IgD-negative memory B cell (primary cell): ENCODE measurements at regions not wholly inside any gene's neighbourhood (a gene's known extent, or its start where the extent isn't known, plus 50 kb on each side); places are given as distances from the start of the nearest gene placed in this dataset.

ENCODE experiments used
- H3K27ac Mint-ChIP-seq, 3 donors: one replicate each; pipeline ENCODE4 v1.8.0; 2020 to 2022; ENCODE audit warnings: mild to moderate bottlenecking in 3 of 3, mixed read lengths in 3 of 3, moderate library complexity in 1 of 3
- H3K27me3 Mint-ChIP-seq: one replicate; pipeline ENCODE4 v1.8.0; 2021; ENCODE audit warnings: mixed read lengths
- H3K36me3 Mint-ChIP-seq: one replicate; pipeline ENCODE4 v1.8.0; 2020; ENCODE audit warnings: mild to moderate bottlenecking, mixed read lengths
- H3K4me1 Mint-ChIP-seq, 3 donors: one replicate each; pipeline ENCODE4 v1.8.0; 2020 to 2022; ENCODE audit warnings: mixed read lengths in 3 of 3, mild to moderate bottlenecking in 1 of 3
- H3K4me3 Mint-ChIP-seq, 4 donors: one replicate each; pipeline ENCODE4 v1.8.0; 2020 to 2022; ENCODE audit warnings: mild to moderate bottlenecking in 4 of 4, mixed read lengths in 4 of 4, moderate library complexity in 3 of 4
- H3K9me3 Mint-ChIP-seq, 3 donors: one replicate each; pipeline ENCODE4 v1.8.0; 2020 to 2021; ENCODE audit warnings: mixed read lengths in 3 of 3, mild to moderate bottlenecking in 1 of 3

DNA sequence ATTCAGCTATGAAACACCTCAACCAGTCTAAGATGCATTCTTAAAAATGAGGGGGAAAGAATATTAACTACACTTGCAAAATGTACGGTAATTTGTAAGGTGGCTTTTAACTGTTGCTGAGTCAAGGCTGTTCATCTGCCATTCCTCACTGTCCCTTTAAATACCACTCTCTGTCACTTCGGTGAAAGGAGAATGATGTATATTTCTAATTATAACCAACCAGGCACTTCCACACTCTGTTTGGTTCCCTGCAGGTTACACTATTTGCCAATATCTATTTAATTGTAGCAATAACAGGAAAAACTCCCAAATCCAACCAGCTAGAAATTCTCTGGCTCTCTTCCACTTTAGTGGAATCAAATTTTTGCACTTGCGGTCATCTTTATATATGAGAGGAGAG lies 70.5 kb upstream of the SLCO3A1 start:
- Mint-ChIP-seq H3K4me1 (no peaks in the 10 kb centered on the region), H3K9me3 (no peaks in the 10 kb centered on the region), H3K4me3 (no peak overlapping the region), H3K36me3 (no peaks in the 10 kb centered on the region), H3K27ac (no peak overlapping the region), H3K27me3 (no peaks in the 10 kb centered on the region)

DNA sequence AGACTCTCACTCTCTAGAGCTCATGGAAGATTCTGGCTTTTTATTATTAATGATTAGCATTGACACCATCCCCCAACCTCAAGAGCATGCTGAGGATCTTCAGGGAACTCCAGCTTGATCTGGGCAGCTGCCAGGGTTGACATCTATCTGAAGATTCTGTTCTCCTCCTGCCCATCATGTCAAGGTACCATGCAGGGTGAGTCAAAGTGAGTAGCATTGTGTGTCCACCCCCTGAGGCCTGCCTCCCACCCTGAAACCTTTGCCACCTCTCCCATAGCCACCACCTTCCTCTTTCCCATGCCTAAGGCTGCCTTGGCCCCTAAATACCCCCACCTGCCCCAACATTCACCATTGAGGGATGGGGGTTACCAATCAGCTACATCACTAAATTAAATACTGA lies 70.1 kb upstream of the SLCO3A1 start:
- no peaks in the 10 kb centered on the region for H3K9me3 Mint-ChIP-seq
- no peaks in the 10 kb centered on the region for H3K4me1 Mint-ChIP-seq
- H3K4me3 Mint-ChIP-seq, result no peak overlapping the region
- H3K27me3 Mint-ChIP-seq, result no peaks in the 10 kb centered on the region
- H3K36me3 Mint-ChIP-seq, result no peaks in the 10 kb centered on the region
- no peak overlapping the region for H3K27ac Mint-ChIP-seq

DNA sequence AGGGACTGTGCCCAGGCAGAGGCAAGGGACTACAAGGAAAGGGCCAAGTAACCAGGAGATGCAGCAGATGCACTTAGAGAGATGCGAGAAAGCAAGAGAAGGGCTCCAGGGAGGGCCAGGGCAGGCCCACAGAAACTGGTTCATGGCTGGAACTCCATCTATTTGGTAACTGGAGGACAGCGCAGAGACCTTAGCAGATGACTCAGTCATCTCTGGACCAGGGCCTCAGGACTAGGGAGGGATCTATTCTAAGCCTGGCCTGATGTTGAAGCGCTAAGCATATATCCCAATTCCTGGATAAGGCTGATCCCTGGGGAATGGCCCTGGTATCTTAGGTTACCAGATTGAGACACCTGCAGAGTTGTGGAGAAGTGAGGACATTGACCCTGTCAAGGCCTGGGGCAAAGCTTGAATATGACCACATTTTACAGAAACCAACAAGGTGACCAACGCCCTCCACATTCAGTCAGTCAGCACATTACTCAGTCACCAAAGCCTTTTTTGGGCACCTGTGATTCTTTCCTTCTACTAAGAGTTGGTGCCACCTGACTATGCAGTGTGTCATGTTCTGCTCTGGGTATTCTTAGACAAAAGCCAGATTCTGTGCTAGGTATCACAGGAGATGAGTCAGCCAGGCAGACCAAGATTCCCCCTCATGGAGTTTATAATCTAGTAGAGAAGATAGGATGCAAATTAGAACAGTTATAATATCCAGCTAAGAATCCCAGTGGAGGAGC lies 68.4 kb upstream of the SLCO3A1 start:
- H3K9me3 Mint-ChIP-seq, result no peaks in the 10 kb centered on the region
- H3K4me1 Mint-ChIP-seq, result no peaks in the 10 kb centered on the region
- H3K27me3 Mint-ChIP-seq, result no peaks in the 10 kb centered on the region
- no peak overlapping the region for H3K4me3 Mint-ChIP-seq
- H3K27ac Mint-ChIP-seq, result no peak overlapping the region
- H3K36me3 Mint-ChIP-seq, result no peaks in the 10 kb centered on the region

DNA sequence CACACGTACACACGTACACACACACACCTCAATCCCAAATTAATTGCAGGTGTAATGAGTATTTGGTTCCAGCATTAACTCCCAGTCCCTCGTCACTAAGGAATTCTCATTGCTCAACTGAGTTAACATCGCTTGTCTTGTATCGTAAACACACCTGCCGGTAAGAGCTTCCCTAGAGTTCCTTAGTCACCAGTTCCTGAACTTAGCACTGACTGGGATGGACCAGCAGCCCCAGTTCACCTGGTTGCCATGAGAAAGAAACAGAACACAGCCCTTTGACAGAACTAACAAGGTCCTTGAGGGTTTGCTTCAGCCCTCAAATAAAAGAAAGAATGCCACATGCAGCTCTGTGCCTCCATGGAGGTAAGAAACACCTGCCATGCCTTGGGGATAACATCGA lies 66.3 kb upstream of the SLCO3A1 start:
- no peak overlapping the region for H3K4me3 Mint-ChIP-seq
- no peaks in the 10 kb centered on the region for H3K9me3 Mint-ChIP-seq
- H3K27ac Mint-ChIP-seq, result no peak overlapping the region
- no peaks in the 10 kb centered on the region for H3K4me1 Mint-ChIP-seq
- H3K27me3 Mint-ChIP-seq, result no peaks in the 10 kb centered on the region
- no peaks in the 10 kb centered on the region for H3K36me3 Mint-ChIP-seq

DNA sequence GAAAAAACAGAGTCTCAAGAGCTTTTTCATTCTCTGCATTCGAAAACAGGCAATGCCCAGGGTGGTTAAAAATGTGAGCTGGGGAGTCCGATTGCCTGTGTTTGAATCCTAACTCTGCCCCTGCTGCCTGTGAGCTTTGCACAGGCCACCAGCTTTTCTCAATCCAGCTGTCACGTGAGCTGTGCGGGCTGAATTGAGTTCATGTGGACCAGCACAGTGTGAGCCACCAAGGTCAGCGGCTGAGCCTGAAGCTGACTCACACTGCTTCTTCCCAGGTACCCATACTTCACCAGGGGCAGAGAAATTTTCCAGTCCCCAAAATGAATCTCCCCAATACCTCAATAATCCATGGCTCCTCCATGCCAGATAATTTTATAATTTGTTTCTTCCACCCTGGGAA lies 64.4 kb upstream of the SLCO3A1 start:
- no peak overlapping the region for H3K4me3 Mint-ChIP-seq
- H3K27me3 Mint-ChIP-seq, result no peaks in the 10 kb centered on the region
- no peaks in the 10 kb centered on the region for H3K9me3 Mint-ChIP-seq
- no peaks in the 10 kb centered on the region for H3K36me3 Mint-ChIP-seq
- H3K4me1 Mint-ChIP-seq, result no peaks in the 10 kb centered on the region
- no peak overlapping the region for H3K27ac Mint-ChIP-seq

DNA sequence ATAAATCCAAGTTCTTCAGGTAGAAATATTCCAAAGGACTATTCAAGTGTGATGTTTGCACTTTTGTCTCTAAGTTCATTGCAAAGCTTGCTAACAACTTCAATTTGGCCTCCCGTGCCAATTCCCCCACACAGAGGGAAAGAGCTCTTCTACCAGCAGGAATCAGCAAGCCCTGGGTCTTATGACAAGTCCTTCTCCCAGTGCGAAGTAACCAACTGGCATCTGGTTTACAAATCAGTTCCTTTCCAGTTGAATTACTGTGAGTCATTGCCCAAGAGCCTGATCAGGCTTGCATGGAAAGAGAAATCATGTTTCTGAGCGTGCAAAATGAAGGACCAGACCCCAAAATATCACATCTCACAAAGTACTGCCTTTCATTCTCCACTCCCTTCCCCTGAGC lies 62.7 kb upstream of the SLCO3A1 start:
- no peaks in the 10 kb centered on the region for H3K4me1 Mint-ChIP-seq
- no peaks in the 10 kb centered on the region for H3K9me3 Mint-ChIP-seq
- no peaks in the 10 kb centered on the region for H3K36me3 Mint-ChIP-seq

DNA sequence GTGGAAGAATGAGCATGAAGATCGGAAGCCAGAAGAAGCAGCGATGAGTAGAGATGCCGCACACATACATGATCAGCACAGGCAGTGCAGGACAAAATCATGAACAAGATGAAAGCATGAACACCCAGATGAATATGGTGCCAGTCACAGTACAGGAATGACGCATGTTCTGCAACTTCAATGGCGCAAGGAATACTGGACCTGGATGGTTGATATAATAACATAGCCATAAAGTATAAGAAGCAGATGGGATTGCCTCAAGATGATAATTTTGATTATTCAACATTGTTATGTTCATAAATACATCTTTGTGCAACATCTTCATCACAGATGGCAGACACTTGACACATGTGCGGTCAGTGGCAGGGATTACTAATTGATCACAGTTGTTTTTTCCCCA lies 59.7 kb upstream of the SLCO3A1 start:
- Mint-ChIP-seq H3K36me3 (no peaks in the 10 kb centered on the region), H3K9me3 (no peaks in the 10 kb centered on the region)

More for the DNA sequence above, 62.7 kb upstream of the SLCO3A1 start:
- Mint-ChIP-seq H3K4me3 (no peak overlapping the region), H3K27me3 (no peaks in the 10 kb centered on the region), H3K27ac (no peak overlapping the region)

DNA sequence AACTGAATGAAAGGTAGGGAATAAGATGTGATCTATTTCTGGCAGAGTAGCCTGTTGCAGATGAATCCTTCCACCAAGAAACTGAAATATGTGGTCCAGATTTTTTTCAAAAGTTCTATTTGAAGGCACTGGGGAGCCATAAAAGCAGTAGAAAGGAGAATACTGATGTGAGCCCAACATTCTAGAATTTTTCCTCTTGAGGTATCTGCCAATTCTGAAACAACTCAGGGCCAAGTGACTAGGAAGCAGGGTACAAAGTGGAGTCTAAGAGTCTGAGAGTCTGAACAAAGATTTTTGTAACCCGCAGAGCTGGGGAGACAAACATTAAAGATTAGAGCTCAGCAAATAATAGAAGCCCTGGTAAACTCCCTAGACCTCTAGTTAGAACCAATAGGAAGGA lies 58.3 kb upstream of the SLCO3A1 start:
- Mint-ChIP-seq H3K27me3 (no peaks in the 10 kb centered on the region), H3K9me3 (no peaks in the 10 kb centered on the region), H3K4me3 (no peak overlapping the region), H3K4me1 (no peaks in the 10 kb centered on the region), H3K27ac (no peak overlapping the region), H3K36me3 (no peaks in the 10 kb centered on the region)

More for the DNA sequence above, 59.7 kb upstream of the SLCO3A1 start:
- Mint-ChIP-seq H3K4me3 (no peak overlapping the region), H3K27ac (no peak overlapping the region), H3K27me3 (no peaks in the 10 kb centered on the region), H3K4me1 (no peaks in the 10 kb centered on the region)

DNA sequence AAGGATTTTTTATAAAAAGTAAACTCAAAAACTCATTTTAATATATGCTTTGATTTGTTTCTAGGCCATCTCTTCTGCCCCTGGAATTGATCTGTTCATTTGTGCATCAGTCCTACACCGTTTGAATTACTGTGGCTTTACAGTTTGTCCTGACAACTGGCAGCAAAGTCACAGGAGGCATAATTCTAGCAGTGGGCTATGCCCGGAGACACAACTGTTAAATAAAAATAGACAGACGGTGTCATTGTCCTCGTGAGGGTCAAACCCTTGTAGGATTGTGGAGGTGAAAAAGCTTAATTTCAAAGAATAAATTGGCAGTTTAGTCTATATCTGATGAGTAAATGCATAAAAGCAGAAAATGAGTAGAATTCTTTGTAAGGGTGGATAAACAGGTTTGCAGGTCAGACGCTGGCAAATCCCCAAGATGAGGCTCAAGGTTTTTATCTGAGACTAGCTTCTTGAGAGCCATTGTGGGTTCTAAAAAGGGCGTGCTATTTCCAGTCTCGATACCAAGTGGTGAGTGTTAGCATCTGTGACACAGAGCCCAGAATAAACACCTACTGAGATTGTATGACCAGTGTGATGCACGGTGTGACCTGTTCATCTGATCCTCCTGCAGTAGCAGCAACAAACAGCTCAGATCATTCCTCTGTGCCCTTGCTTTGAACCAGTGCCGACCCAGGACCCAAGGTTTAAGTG lies 51.5 kb upstream of the SLCO3A1 start:
- Mint-ChIP-seq H3K27me3 (peaks cover 3% of the 10 kb centered on the region), H3K9me3 (peaks cover 0 to 5% (median 4%) of the 10 kb centered on the region in 3 donors), H3K4me1 (no peaks in the 10 kb centered on the region), H3K4me3 (no peak overlapping the region), H3K36me3 (no peaks in the 10 kb centered on the region), H3K27ac (no peak overlapping the region)

DNA sequence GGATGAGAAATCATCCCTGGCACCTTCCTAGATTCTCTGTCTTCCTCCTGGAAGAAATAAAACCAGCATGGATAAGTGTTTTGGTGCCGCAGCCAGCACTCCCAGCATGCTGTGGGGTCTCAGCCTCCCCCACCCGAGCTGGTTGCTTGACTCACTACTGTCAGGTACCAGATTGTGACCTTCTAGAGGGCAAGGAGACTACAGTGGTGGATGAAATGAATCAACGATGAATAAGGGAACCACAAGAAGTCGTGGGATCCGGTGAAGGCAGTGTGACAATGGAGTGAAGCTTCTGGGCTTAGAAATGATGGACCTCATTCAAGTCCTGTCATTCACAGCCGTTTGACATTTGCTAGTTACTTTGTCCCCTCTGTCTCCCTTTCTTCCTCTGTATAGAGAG lies 50.2 kb upstream of the SLCO3A1 start:
- Mint-ChIP-seq H3K9me3 (peaks cover 0 to 5% (median 4%) of the 10 kb centered on the region in 3 donors), H3K27ac (no peak overlapping the region), H3K36me3 (no peaks in the 10 kb centered on the region), H3K4me1 (no peaks in the 10 kb centered on the region), H3K27me3 (peaks cover 6% of the 10 kb centered on the region), H3K4me3 (no peak overlapping the region)
